Activated CD8-positive, alpha-beta memory T cell treated with anti-CD3 and anti-CD28 coated beads for 24 hours (primary cell): ENCODE measurements at regions not wholly inside any gene's neighbourhood (a gene's known extent, or its start where the extent isn't known, plus 50 kb on each side); places are given as distances from the start of the nearest gene placed in this dataset.

Source experiments
- DNase-seq: peaks from one replicate; pipeline ENCODE4 v3.0.0-alpha.2; 2020

GRCh38 chr1:115412733-115413132 is 74.7 kb upstream of the NGF start:
- DNase-seq, result no peak

- DNase-seq, result no peak
These were observed 74.2 kb upstream of the NGF start for GRCh38 chr1:115412286-115412685.

- DNase-seq, result no peak
These were observed 73.5 kb upstream of the NGF start for GRCh38 chr1:115411371-115412063.

- DNase-seq, result no peak
These were observed 71.3 kb upstream of the NGF start for GRCh38 chr1:115409094-115410015.

GRCh38 chr1:115408533-115408932 is 70.5 kb upstream of the NGF start:
- no peak for DNase-seq

GRCh38 chr1:115404911-115405310 is 66.9 kb upstream of the NGF start:
- no peak for DNase-seq

GRCh38 chr1:115402753-115403184 is 64.7 kb upstream of the NGF start:
- no peak for DNase-seq

GRCh38 chr1:115401676-115402075 is 63.6 kb upstream of the NGF start:
- no peak for DNase-seq

- DNase-seq, result no peak
These were observed 62.8 kb upstream of the NGF start for GRCh38 chr1:115400891-115401290.

- DNase-seq, result no peak
These were observed 62.4 kb upstream of the NGF start for GRCh38 chr1:115400426-115400825.

GRCh38 chr1:115398745-115399144 is 60.7 kb upstream of the NGF start:
- DNase-seq, result no peak
